ENCODE measurements at regions not wholly inside any gene's neighbourhood (a gene's known extent, or its start where the extent isn't known, plus 50 kb on each side); places are given as distances from the start of the nearest gene placed in this dataset.

- DNase-seq (ENCODE audit: low read depth, low spot score): no peak
- Histone ChIP-seq H3K4me2 (ENCODE audit: control insufficient read depth, extremely low read depth, insufficient read depth, low read depth, low read length) (no peak overlapping the region), H3K9me3 (ENCODE audit: control insufficient read depth, low read depth, low read length) (no peaks in the 10 kb centered on the region), H4K20me1 (ENCODE audit: control insufficient read depth, extremely low read depth, insufficient read depth, low read length) (no peaks in the 10 kb centered on the region), H3K4me3 (ENCODE audit: control insufficient read depth in 2 of 3, extremely low read depth in 1 of 3, insufficient read depth in 2 of 3, low read depth in 1 of 3, low read length in 3 of 3) (no peak overlapping the region), H3K9ac (ENCODE audit: control insufficient read depth, extremely low read depth, insufficient read depth, low read length) (no peak overlapping the region), H3K4me1 (ENCODE audit: control insufficient read depth, extremely low read depth, insufficient read depth, low read length) (no peaks in the 10 kb centered on the region), H3K27me3 (ENCODE audit: control insufficient read depth, extremely low read depth, insufficient read depth, low read length) (peaks cover 14% of the 10 kb centered on the region), H3K79me2 (ENCODE audit: control insufficient read depth, insufficient read depth, low read length) (no peaks in the 10 kb centered on the region), H2AFZ (ENCODE audit: control insufficient read depth, low read length) (no peak overlapping the region), H3K27ac (ENCODE audit: control insufficient read depth, insufficient read depth, low read length) (no peak overlapping the region), H3K36me3 (ENCODE audit: control insufficient read depth in 2 of 2, extremely low read depth in 1 of 2, insufficient read depth in 2 of 2, low read length in 2 of 2) (no peaks in the 10 kb centered on the region), H3K9me1 (ENCODE audit: control insufficient read depth, extremely low read depth, insufficient read depth, low read length) (no peaks in the 10 kb centered on the region)
- TF ChIP-seq CTCF (optimal IDR thresholded peaks at IDR 0.05 in 1 of 3, IDR thresholded peaks at IDR 0.05 in 1 of 3, conservative IDR thresholded peaks at IDR 0.05 in 1 of 3; ENCODE audit: extremely low read depth in 1 of 3, insufficient read depth in 2 of 3, low read length in 3 of 3): no peak
- TF ChIP-seq EZH2 (IDR thresholded peaks at IDR 0.05; ENCODE audit: low read length): no peak
- dilution Hi-C loops (cut with MboI; ENCODE audit: extremely low pct_ligation_motif_present, low sequenced_read_pairs): no loop called here
- no peak for FAIRE-seq
Observed at GRCh38 chr20:51163996-51164600, 141.2 kb upstream of the KCNG1 start.

- no peaks in the 10 kb centered on the region for H4K20me1 ChIP-seq (ENCODE audit: control insufficient read depth, extremely low read depth, insufficient read depth, low read length)
- FAIRE-seq: no peak
- no peak overlapping the region for H2AFZ ChIP-seq (ENCODE audit: control insufficient read depth, low read length)
- no peaks in the 10 kb centered on the region for H3K9me3 ChIP-seq (ENCODE audit: control insufficient read depth, low read depth, low read length)
- H3K9me1 ChIP-seq (ENCODE audit: control insufficient read depth, extremely low read depth, insufficient read depth, low read length): no peaks in the 10 kb centered on the region
- H3K27ac ChIP-seq (ENCODE audit: control insufficient read depth, insufficient read depth, low read length): no peak overlapping the region
- H3K4me1 ChIP-seq (ENCODE audit: control insufficient read depth, extremely low read depth, insufficient read depth, low read length): no peaks in the 10 kb centered on the region
- no peak for DNase-seq (ENCODE audit: low read depth, low spot score)
- no peaks in the 10 kb centered on the region for H3K36me3 ChIP-seq (ENCODE audit: control insufficient read depth in 2 of 2, extremely low read depth in 1 of 2, insufficient read depth in 2 of 2, low read length in 2 of 2)
- no peak overlapping the region for H3K9ac ChIP-seq (ENCODE audit: control insufficient read depth, extremely low read depth, insufficient read depth, low read length)
- no peak overlapping the region for H3K4me3 ChIP-seq (ENCODE audit: control insufficient read depth in 2 of 3, extremely low read depth in 1 of 3, insufficient read depth in 2 of 3, low read depth in 1 of 3, low read length in 3 of 3)
- no peak overlapping the region for H3K4me2 ChIP-seq (ENCODE audit: control insufficient read depth, extremely low read depth, insufficient read depth, low read depth, low read length)
- H3K79me2 ChIP-seq (ENCODE audit: control insufficient read depth, insufficient read depth, low read length): no peaks in the 10 kb centered on the region
- TF ChIP-seq EZH2 (IDR thresholded peaks at IDR 0.05; ENCODE audit: low read length) (no peak), CTCF (optimal IDR thresholded peaks at IDR 0.05 in 1 of 3, IDR thresholded peaks at IDR 0.05 in 1 of 3, conservative IDR thresholded peaks at IDR 0.05 in 1 of 3; ENCODE audit: extremely low read depth in 1 of 3, insufficient read depth in 2 of 3, low read length in 3 of 3) (no peak)
- dilution Hi-C loops (cut with MboI; ENCODE audit: extremely low pct_ligation_motif_present, low sequenced_read_pairs): no loop called here
- peaks cover 29% of the 10 kb centered on the region for H3K27me3 ChIP-seq (ENCODE audit: control insufficient read depth, extremely low read depth, insufficient read depth, low read length)
Observed at GRCh38 chr20:51162015-51162414, 139.1 kb upstream of the KCNG1 start.
